Loucy (cell line): ENCODE measurements at regions not wholly inside any gene's neighbourhood (a gene's known extent, or its start where the extent isn't known, plus 50 kb on each side); places are given as distances from the start of the nearest gene placed in this dataset.

Experiments
- H2AFZ ChIP-seq: fragments of 200-600 bp; sonication (generic); 2 replicates; pipeline ENCODE4 v1.6.0; 2016; ENCODE audit warnings: antibody characterized with exemption, mild to moderate bottlenecking, low read length, moderate library complexity
- H3F3A ChIP-seq: fragments of 200-600 bp; 2 replicates; pipeline ENCODE4 v1.6.0; 2016; ENCODE audit warnings: antibody characterized with exemption, low read depth, mild to moderate bottlenecking
- H3K27me3 ChIP-seq: fragments of 200-600 bp; sonication (generic); 2 replicates; pipeline ENCODE4 v1.6.1; 2014; ENCODE audit warnings: low read length, mild to moderate bottlenecking; ENCODE audit not compliant: insufficient read depth, poor library complexity, severe bottlenecking
- H3K36me3 ChIP-seq: fragments of 200-600 bp; sonication (generic); 2 replicates; pipeline ENCODE4 v1.6.1; 2016; ENCODE audit warnings: low read length; ENCODE audit not compliant: insufficient read depth
- H3K4me1 ChIP-seq: fragments of 200-600 bp; sonication (generic); 2 replicates; pipeline ENCODE4 v1.5.1; 2014; ENCODE audit warnings: low read length, mild to moderate bottlenecking; ENCODE audit not compliant: insufficient read depth, poor library complexity, severe bottlenecking
- H3K4me2 ChIP-seq: fragments of 200-600 bp; sonication (generic); 2 replicates; pipeline ENCODE4 v1.6.0; 2014; ENCODE audit warnings: antibody characterized with exemption, low read length, low read depth, mild to moderate bottlenecking; ENCODE audit not compliant: poor library complexity, severe bottlenecking
- H3K4me3 ChIP-seq: fragments of 200-600 bp; sonication (generic); 2 replicates; pipeline ENCODE4 v1.5.1; 2014; ENCODE audit warnings: low read length, mild to moderate bottlenecking, mixed read lengths; ENCODE audit not compliant: poor library complexity, severe bottlenecking
- H3K79me2 ChIP-seq: fragments of 200-600 bp; sonication (generic); 2 replicates; pipeline ENCODE4 v1.6.1; 2014; ENCODE audit warnings: low read length; ENCODE audit not compliant: insufficient read depth
- H3K9ac ChIP-seq: fragments of 200-600 bp; sonication (generic); 2 replicates; pipeline ENCODE4 v1.6.0; 2014; ENCODE audit warnings: mild to moderate bottlenecking, low read depth, low read length, moderate library complexity; ENCODE audit not compliant: poor library complexity, severe bottlenecking
- H3K9me2 ChIP-seq: fragments of 200-600 bp; sonication (generic); replicated peaks from 2 replicates; pipeline ENCODE4 v1.6.1; 2016; ENCODE audit warnings: low read depth, low read length, mixed read lengths
- H3K9me3 ChIP-seq: fragments of 200-600 bp; sonication (generic); 2 replicates; pipeline ENCODE4 v1.6.1; 2014; ENCODE audit warnings: mild to moderate bottlenecking, antibody characterized with exemption, low read length, low read depth; ENCODE audit not compliant: insufficient read depth
- H4K20me1 ChIP-seq: fragments of 200-600 bp; sonication (generic); 2 replicates; pipeline ENCODE4 v1.6.0; 2014; ENCODE audit warnings: antibody characterized with exemption, low read length, mild to moderate bottlenecking; ENCODE audit not compliant: insufficient read depth, poor library complexity, severe bottlenecking
- CTCF ChIP-seq: fragments of 200-600 bp; sonication (generic); conservative IDR thresholded peaks from 2 replicates; pipeline ENCODE4 v1.5.1; 2014; ENCODE audit warnings: mild to moderate bottlenecking, antibody characterized with exemption, low read length
- EZH2phosphoT487 ChIP-seq: fragments of 200-600 bp; IDR thresholded peaks from 2 replicates; pipeline ENCODE4 v1.6.1; 2018; ENCODE audit warnings: antibody characterized with exemption, mild to moderate bottlenecking, moderate library complexity, borderline replicate concordance

DNA sequence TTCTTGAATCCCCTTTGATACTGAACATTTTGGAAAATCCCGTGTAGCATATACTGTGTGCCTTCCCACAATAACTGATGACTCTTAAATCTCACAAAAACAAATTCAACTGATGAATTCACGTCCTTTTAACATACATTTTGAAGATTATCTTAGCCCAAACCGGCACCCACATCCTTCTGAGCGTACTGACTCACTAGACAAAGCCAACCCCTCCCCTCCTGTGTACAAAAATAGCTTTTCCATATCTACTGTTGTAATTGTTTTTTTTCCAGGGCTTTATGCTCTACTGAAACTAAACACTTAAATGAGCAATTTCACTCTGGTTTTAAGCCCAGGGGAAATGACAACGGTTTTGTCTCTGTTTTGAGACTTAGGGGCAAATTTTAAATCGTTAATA, 109.4 kb upstream of the ATF7IP start:
- H3K9me3 ChIP-seq: no peaks in the 10 kb centered on the region
- no peaks in the 10 kb centered on the region for H4K20me1 ChIP-seq
- H3K4me3 ChIP-seq: no peak overlapping the region
- H3K27me3 ChIP-seq: no peaks in the 10 kb centered on the region
- no peak overlapping the region for H3K4me2 ChIP-seq
- no peak overlapping the region; the same call in 1 of the 2 replicates for H2AFZ ChIP-seq
- peaks cover 43% of the 10 kb centered on the region for H3K4me1 ChIP-seq
- H3K79me2 ChIP-seq: no peaks in the 10 kb centered on the region
- no peaks in the 10 kb centered on the region for H3K36me3 ChIP-seq
- H3K9ac ChIP-seq: peak overlapping the region; percentile 76
- H3F3A ChIP-seq: no peaks in the 10 kb centered on the region
- no peaks in the 10 kb centered on the region for H3K9me2 ChIP-seq
- TF ChIP-seq EZH2phosphoT487 (no peak), CTCF (no peak)

DNA sequence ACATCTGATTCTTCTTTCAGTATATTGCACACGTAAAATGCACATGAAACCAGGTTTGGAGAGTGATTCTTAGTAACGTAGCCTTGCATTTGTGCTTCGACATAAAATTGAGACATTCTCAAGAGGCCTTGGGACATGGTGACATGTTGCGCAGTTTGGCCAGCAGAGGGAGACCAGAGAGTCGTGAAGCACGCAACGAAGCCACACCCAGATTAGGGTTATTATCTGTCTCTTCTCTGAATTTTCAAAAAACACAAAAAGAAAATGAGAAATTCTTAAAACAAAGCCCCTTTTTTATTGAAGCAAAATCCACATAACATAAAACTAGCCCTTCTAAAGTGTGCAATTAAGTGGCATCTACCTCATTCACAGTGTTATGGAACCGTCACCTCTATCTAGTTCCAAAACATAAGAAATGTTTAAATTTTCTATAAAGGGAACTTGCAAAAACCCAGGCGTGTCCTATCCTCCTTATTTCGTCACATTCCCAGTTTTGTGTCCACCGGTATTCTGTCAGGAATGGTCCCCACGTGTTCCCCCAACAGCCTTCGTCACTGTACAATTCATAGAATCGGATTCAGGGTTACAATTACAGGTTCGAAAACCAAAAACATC, 108.8 kb upstream of the ATF7IP start:
- peaks cover 45% of the 10 kb centered on the region for H3K4me1 ChIP-seq
- peak overlapping the region; percentile 44 for H3K4me3 ChIP-seq
- no peaks in the 10 kb centered on the region for H3F3A ChIP-seq
- peak overlapping the region; percentile 76 for H3K9ac ChIP-seq
- no peaks in the 10 kb centered on the region for H3K36me3 ChIP-seq
- no peaks in the 10 kb centered on the region for H3K27me3 ChIP-seq
- H4K20me1 ChIP-seq: no peaks in the 10 kb centered on the region
- peak overlapping the region; percentile 48 for H3K4me2 ChIP-seq
- H3K79me2 ChIP-seq: no peaks in the 10 kb centered on the region
- no peaks in the 10 kb centered on the region for H3K9me2 ChIP-seq
- H2AFZ ChIP-seq: no peak overlapping the region; the same call in 1 of the 2 replicates
- TF ChIP-seq CTCF: peak; percentile 75
- TF ChIP-seq EZH2phosphoT487: no peak
- no peaks in the 10 kb centered on the region for H3K9me3 ChIP-seq

DNA sequence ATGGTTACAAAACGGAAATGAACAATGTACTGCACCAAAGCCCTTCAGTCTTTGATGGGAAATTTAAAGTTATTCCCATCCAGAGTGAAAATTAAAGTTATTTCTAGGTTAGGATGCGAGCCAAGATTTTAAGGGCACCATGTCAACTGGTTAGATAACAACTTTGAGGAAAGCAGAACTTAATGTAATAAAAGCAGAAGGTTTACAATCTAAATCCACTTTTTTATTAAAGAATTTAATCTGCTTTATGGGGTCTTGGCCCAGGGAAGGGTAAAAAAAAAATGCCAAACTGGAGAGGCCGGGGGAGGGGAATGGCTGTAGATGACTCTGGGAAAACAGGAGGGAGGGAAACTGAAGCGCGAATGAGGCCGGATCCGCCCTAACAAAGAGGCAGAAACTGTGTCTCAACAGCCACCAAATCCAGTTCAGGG, 108.2 kb upstream of the ATF7IP start:
- Histone ChIP-seq H4K20me1 (no peaks in the 10 kb centered on the region), H3K9ac (peak overlapping the region; percentile 76), H3F3A (no peaks in the 10 kb centered on the region), H3K36me3 (no peaks in the 10 kb centered on the region), H3K9me3 (no peaks in the 10 kb centered on the region), H2AFZ (no peak overlapping the region), H3K4me2 (peak overlapping the region; percentile 48), H3K27me3 (no peaks in the 10 kb centered on the region), H3K79me2 (no peaks in the 10 kb centered on the region), H3K4me3 (peak overlapping the region; percentile 44), H3K9me2 (no peaks in the 10 kb centered on the region), H3K4me1 (peaks cover 45% of the 10 kb centered on the region)
- TF ChIP-seq EZH2phosphoT487 (no peak), CTCF (no peak)
